CD8-positive, alpha-beta memory T cell (primary cell): ENCODE measurements at regions not wholly inside any gene's neighbourhood (a gene's known extent, or its start where the extent isn't known, plus 50 kb on each side); places are given as distances from the start of the nearest gene placed in this dataset.

Source experiments
- CTCF ChIA-PET: fragments of 350-600 bp; sonication (Branson Sonifier 250); formaldehyde crosslinking; loops from one replicate; lab custom pipeline; 2021; ENCODE audit warnings: antibody characterized with exemption; lab: Charles Lee
- POLR2A ChIA-PET: fragments of 350-600 bp; sonication (Branson Sonifier 250); formaldehyde crosslinking; loops from one replicate; lab custom pipeline; 2021; ENCODE audit warnings: antibody characterized with exemption; lab: Charles Lee
- DNase-seq, 5 donors: peaks; one replicate each; pipeline versions ENCODE4 v3.0.0 to v3.0.0-alpha.2; 2020 to 2022; ENCODE audit warnings: mixed read lengths in 1 of 5
- H3K27ac ChIP-seq: one replicate; pipeline ENCODE4 v1.7.0; 2013; ENCODE audit warnings: low read depth, mild to moderate bottlenecking, low read length, moderate library complexity
- H3K27me3 ChIP-seq: 2 replicates; pipeline ENCODE4 v1.7.0; 2013; ENCODE audit warnings: low read length, mild to moderate bottlenecking; ENCODE audit not compliant: insufficient read depth, poor library complexity, severe bottlenecking
- H3K36me3 ChIP-seq: 2 replicates; pipeline ENCODE4 v1.7.0; 2013; ENCODE audit warnings: mild to moderate bottlenecking, low read length, moderate library complexity; ENCODE audit not compliant: insufficient read depth
- H3K4me1 ChIP-seq: 2 replicates; pipeline ENCODE4 v1.7.0; 2013; ENCODE audit warnings: mild to moderate bottlenecking, low read length, moderate library complexity; ENCODE audit not compliant: insufficient read depth
- H3K4me3 ChIP-seq: 2 replicates; pipeline ENCODE4 v1.7.0; 2013; ENCODE audit warnings: mild to moderate bottlenecking, low read length
- H3K9me3 ChIP-seq: 2 replicates; pipeline ENCODE4 v1.7.0; 2013; ENCODE audit warnings: mild to moderate bottlenecking, low read length
- H3K27ac Mint-ChIP-seq, 8 donors: one replicate each; pipeline ENCODE4 v1.8.0; 2020 to 2021; ENCODE audit warnings: mixed read lengths in 8 of 8, mild to moderate bottlenecking in 6 of 8, inconsistent platforms in 3 of 8, moderate library complexity in 3 of 8
- H3K27me3 Mint-ChIP-seq, 2 donors: one replicate each; pipeline ENCODE4 v1.8.0; 2020 to 2021; ENCODE audit warnings: mixed read lengths in 2 of 2, mild to moderate bottlenecking in 1 of 2, moderate library complexity in 1 of 2
- H3K36me3 Mint-ChIP-seq, 3 donors: one replicate each; pipeline ENCODE4 v1.8.0; 2020 to 2021; ENCODE audit warnings: mixed read lengths in 3 of 3, inconsistent platforms in 1 of 3, mild to moderate bottlenecking in 1 of 3
- H3K4me1 Mint-ChIP-seq, 3 donors: one replicate each; pipeline ENCODE4 v1.8.0; 2020 to 2021; ENCODE audit warnings: mixed read lengths in 3 of 3, inconsistent platforms in 1 of 3, mild to moderate bottlenecking in 1 of 3
- H3K4me3 Mint-ChIP-seq, 7 donors: one replicate each; pipeline ENCODE4 v1.8.0; 2020 to 2021; ENCODE audit warnings: mixed read lengths in 7 of 7, mild to moderate bottlenecking in 6 of 7, moderate library complexity in 4 of 7, inconsistent platforms in 2 of 7
- H3K9me3 Mint-ChIP-seq, 5 donors: one replicate each; pipeline ENCODE4 v1.8.0; 2020 to 2022; ENCODE audit warnings: mixed read lengths in 5 of 5, mild to moderate bottlenecking in 3 of 5, moderate library complexity in 2 of 5, inconsistent platforms in 1 of 5

DNA sequence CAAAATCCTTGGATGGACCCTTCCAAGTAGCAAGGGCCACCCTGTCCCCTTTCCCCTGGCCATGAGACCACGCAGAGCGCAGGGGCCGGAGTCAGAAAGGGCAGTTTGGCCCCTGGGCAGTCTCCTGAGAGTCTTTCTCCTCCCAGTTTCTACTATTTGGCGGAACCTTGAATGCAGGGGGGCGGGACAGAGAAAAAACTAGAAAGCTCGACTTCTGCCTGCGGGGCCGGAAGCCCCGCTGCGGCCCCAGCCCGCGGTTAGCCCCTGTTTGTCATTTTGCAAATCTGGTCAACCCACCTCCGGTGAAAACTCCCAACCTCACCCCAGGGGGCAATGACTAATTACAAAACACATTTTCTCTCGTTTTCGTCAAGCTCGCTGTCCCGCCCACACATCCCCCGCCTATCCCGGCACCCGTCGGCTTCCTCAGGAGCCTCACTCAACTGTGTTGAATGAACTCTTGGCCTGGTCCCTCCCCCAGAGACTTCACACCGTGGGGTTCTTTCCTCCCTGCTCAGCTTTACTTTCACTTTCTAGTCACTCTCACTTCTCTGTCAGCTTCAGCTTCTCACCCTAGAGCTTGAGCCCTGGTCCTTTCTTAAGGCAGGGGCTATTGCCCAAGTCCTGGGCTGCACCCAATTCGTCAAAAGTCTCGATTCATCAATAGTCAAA, 66.7 kb downstream of the IRF2BPL start:
- ChIA-PET CTCF (interaction anchor here (0.7 to 2.9 kb wide), 27 partner anchors 9 to 354 kb away, joined by 3 to 36 read pairs (median 5); partner anchors contain the start of gene IRF2BPL), POLR2A (interaction anchor here (0.7 to 2.4 kb wide), 13 partner anchors 8 to 137 kb away, joined by 3 to 37 read pairs (median 6); partner anchors contain the start of gene CIPC)
- Histone ChIP-seq H3K4me1 (peaks cover 63% of the 10 kb centered on the region), H3K36me3 (no peaks in the 10 kb centered on the region), H3K4me3 (peak overlapping the region; percentile 60), H3K9me3 (no peaks in the 10 kb centered on the region), H3K27me3 (no peaks in the 10 kb centered on the region), H3K27ac (peak overlapping the region; percentile 71)
- H3K27me3 Mint-ChIP-seq, result no peaks in the 10 kb centered on the region
- H3K9me3 Mint-ChIP-seq, result no peaks in the 10 kb centered on the region
- H3K36me3 Mint-ChIP-seq, result peaks cover 0 to under 1% (median 0%) of the 10 kb centered on the region in 3 donors
- peak overlapping the region; percentile 83 to 99 (median 94) for H3K27ac Mint-ChIP-seq
- peak overlapping the region; percentile 76 to 90 (median 81) for H3K4me3 Mint-ChIP-seq
- DNase-seq, result peak; percentile 90 to 99 (median 96)
- peaks cover 75 to 86% (median 86%) of the 10 kb centered on the region in 3 donors for H3K4me1 Mint-ChIP-seq

GRCh38 chr14:76958980-76959710, 69.4 kb downstream of the IRF2BPL start:
- no peak for DNase-seq
- no peaks in the 10 kb centered on the region for H3K36me3 ChIP-seq
- ChIA-PET POLR2A (no interaction called here), CTCF (interaction anchor here (1.7 to 2.3 kb wide), 2 partner anchors 68 to 94 kb away, joined by 9 to 11 read pairs; no protein-coding TSS in a partner anchor)
- Mint-ChIP-seq H3K4me3 (peak overlapping the region in 2 of 7 donors; percentile 6 to 41), H3K4me1 (peaks cover 80 to 91% (median 91%) of the 10 kb centered on the region in 3 donors), H3K27me3 (no peaks in the 10 kb centered on the region), H3K36me3 (peaks cover 0 to 1% (median 0%) of the 10 kb centered on the region in 3 donors), H3K9me3 (no peaks in the 10 kb centered on the region), H3K27ac (peak overlapping the region; percentile 78 to 99 (median 96))
- H3K4me3 ChIP-seq, result no peak overlapping the region
- no peaks in the 10 kb centered on the region for H3K9me3 ChIP-seq
- H3K27ac ChIP-seq, result no peak overlapping the region
- no peaks in the 10 kb centered on the region for H3K27me3 ChIP-seq
- H3K4me1 ChIP-seq, result peaks cover 65% of the 10 kb centered on the region

DNA sequence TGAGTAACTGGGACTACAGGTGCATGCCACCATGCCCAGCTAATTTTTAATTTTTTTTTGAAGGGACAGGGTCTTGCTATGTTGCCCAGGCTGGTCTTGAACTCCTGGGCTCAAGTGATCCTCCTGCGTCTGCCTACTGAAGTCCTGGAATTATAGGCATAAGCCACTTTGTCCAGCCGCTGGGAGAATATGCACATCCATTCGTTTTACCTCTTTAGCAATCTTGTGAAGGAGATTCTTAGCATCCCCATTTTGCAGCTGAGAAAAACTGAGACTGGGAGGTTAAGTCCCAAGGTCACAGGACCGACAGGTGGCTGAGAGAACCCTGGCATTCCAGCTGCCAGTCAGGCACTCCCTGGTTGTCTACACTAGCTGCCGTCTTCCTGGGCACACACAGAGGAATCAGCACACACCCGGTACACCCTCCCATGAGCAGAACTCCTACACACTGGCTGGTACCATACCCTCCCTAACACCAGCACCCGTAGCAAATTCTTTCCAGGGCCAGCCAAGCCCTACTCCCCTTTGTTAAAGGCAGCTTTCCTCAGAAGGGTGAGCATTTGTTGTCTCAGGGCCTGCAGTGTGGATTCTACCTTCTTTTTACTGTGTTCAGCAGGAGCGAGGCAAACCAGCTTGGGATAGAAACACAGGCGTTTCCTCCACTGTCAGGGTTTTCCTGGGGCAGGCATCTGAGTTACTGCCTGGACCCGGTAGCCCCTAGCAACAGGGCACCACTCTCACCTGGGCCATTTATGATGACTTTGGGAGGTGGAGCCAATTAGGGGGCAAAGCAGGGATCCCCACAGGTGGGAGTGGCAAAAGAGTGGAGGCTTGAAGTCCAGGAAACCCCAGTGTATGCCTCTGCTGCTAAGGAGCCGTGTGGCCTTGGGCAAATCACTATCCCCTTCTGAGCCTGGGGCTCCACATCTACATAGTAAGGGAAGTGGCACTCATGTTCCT, 70.2 kb downstream of the IRF2BPL start:
- no peak overlapping the region for H3K27ac ChIP-seq
- ChIA-PET POLR2A (interaction anchor here (1.3 kb wide), 1 partner anchor 70 kb away, joined by 6 read pairs; the partner anchor contains the start of gene IRF2BPL), CTCF (interaction anchor here (1.3 to 2.3 kb wide), 5 partner anchors 10 to 95 kb away, joined by 3 to 11 read pairs (median 5); no protein-coding TSS in a partner anchor)
- peaks cover 0 to 1% (median 0%) of the 10 kb centered on the region in 3 donors for H3K36me3 Mint-ChIP-seq
- H3K36me3 ChIP-seq, result no peaks in the 10 kb centered on the region
- peaks cover 77 to 90% (median 83%) of the 10 kb centered on the region in 3 donors for H3K4me1 Mint-ChIP-seq
- H3K4me1 ChIP-seq, result peaks cover 63% of the 10 kb centered on the region
- no peaks in the 10 kb centered on the region for H3K9me3 ChIP-seq
- no peak overlapping the region for H3K4me3 ChIP-seq
- H3K9me3 Mint-ChIP-seq, result no peaks in the 10 kb centered on the region
- H3K4me3 Mint-ChIP-seq, result peak overlapping the region in 6 of 7 donors; percentile 14 to 95 (median 72)
- H3K27me3 ChIP-seq, result no peaks in the 10 kb centered on the region
- H3K27me3 Mint-ChIP-seq, result no peaks in the 10 kb centered on the region
- no peak for DNase-seq
- H3K27ac Mint-ChIP-seq, result peak overlapping the region; percentile 95 to 99 (median 97)

- Histone ChIP-seq H3K4me3 (peak overlapping the region; percentile 50), H3K4me1 (peaks cover 56% of the 10 kb centered on the region), H3K27ac (peak overlapping the region; percentile 94), H3K27me3 (no peaks in the 10 kb centered on the region), H3K36me3 (no peaks in the 10 kb centered on the region), H3K9me3 (no peaks in the 10 kb centered on the region)
- H3K4me3 Mint-ChIP-seq, result peak overlapping the region; percentile 46 to 95 (median 72)
- H3K36me3 Mint-ChIP-seq, result peaks cover 0 to 1% (median 0%) of the 10 kb centered on the region in 3 donors
- CTCF ChIA-PET, result interaction anchor here (1.0 to 2.3 kb wide), 6 partner anchors 9 to 96 kb away, joined by 3 to 11 read pairs (median 5); no protein-coding TSS in a partner anchor
- H3K9me3 Mint-ChIP-seq, result no peaks in the 10 kb centered on the region
- H3K27me3 Mint-ChIP-seq, result no peaks in the 10 kb centered on the region
- H3K4me1 Mint-ChIP-seq, result peaks cover 68 to 83% (median 73%) of the 10 kb centered on the region in 3 donors
- H3K27ac Mint-ChIP-seq, result peak overlapping the region; percentile 95 to 99 (median 97)
- POLR2A ChIA-PET, result interaction anchor here (1.3 kb wide), 1 partner anchor 71 kb away, joined by 6 read pairs; the partner anchor contains the start of gene IRF2BPL
- DNase-seq, result peak in 3 of 5 donors; percentile 17 to 53 (median 48)
Measured at GRCh38 chr14:76957224-76957891, 71.2 kb downstream of the IRF2BPL start.

DNA sequence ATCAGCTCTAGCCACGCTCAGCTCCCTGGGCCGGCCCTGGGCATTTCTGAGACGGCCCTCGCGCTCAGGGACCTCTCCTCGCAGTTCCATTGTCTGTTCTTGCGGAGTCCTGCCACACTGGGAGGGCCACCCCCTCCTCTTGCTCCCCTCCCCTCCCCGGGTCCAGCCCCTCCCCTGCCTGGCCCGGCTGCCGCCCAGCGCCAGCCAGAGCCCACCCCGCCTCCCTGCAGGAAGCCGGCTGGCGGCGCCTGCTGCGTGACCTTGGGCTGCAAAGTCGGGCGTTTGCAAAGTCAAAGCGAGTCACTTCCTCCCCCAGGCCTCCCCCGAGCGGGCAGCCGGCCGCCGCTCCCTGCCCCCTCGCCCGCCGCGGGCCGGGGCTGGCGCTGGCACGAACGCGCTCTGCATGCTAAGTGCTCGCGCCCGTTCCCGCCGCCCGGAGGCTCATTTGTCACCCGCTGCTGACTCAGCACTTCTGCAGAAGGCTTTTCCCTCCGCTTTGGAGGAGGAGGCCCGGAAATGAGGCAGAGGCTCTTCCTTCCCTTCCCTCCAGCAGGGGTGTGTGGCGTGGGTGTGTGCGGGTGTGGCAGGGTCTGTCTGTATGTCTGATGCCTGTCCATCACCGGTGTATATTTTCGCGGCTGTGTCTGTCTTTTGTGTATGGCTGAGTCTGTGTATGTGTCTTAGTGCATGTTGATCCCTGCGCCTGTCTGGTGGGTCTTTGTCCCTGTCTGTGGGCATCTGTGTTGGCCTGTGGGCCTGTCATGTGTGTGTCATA, 72.0 kb downstream of the IRF2BPL start:
- H3K9me3 ChIP-seq, result no peaks in the 10 kb centered on the region
- peaks cover 0 to 1% of the 10 kb centered on the region in 2 donors for H3K27me3 Mint-ChIP-seq
- no peaks in the 10 kb centered on the region for H3K27me3 ChIP-seq
- H3K27ac Mint-ChIP-seq, result peak overlapping the region; percentile 95 to 100 (median 99)
- no peaks in the 10 kb centered on the region for H3K36me3 ChIP-seq
- H3K27ac ChIP-seq, result peak overlapping the region; percentile 94
- POLR2A ChIA-PET, result interaction anchor here (1.0 to 1.8 kb wide), 5 partner anchors 9 to 84 kb away, joined by 4 to 9 read pairs (median 6); partner anchors contain the start of gene IRF2BPL
- no peaks in the 10 kb centered on the region for H3K9me3 Mint-ChIP-seq
- H3K36me3 Mint-ChIP-seq, result peaks cover 0 to 1% (median 0%) of the 10 kb centered on the region in 3 donors
- peaks cover 59 to 74% (median 65%) of the 10 kb centered on the region in 3 donors for H3K4me1 Mint-ChIP-seq
- peak overlapping the region; percentile 86 to 95 (median 87) for H3K4me3 Mint-ChIP-seq
- H3K4me1 ChIP-seq, result peaks cover 50% of the 10 kb centered on the region
- peak overlapping the region; percentile 50 for H3K4me3 ChIP-seq
- DNase-seq, result peak; percentile 82 to 91 (median 87)
- CTCF ChIA-PET, result interaction anchor here (0.7 to 3.8 kb wide), 12 partner anchors 9 to 97 kb away, joined by 3 to 16 read pairs (median 6); no protein-coding TSS in a partner anchor

- no peaks in the 10 kb centered on the region for H3K9me3 ChIP-seq
- peaks cover 0 to 1% (median 0%) of the 10 kb centered on the region in 3 donors for H3K36me3 Mint-ChIP-seq
- H3K27me3 ChIP-seq, result no peaks in the 10 kb centered on the region
- peaks cover 52 to 67% (median 62%) of the 10 kb centered on the region in 3 donors for H3K4me1 Mint-ChIP-seq
- DNase-seq, result peak; percentile 38 to 82 (median 76)
- H3K4me3 ChIP-seq, result peak overlapping the region; percentile 50
- peaks cover 42% of the 10 kb centered on the region for H3K4me1 ChIP-seq
- peak overlapping the region; percentile 94 for H3K27ac ChIP-seq
- peaks cover 0 to 1% of the 10 kb centered on the region in 2 donors for H3K27me3 Mint-ChIP-seq
- no peaks in the 10 kb centered on the region for H3K9me3 Mint-ChIP-seq
- ChIA-PET POLR2A (interaction anchor here (0.5 to 1.8 kb wide), 8 partner anchors 8 to 365 kb away, joined by 3 to 9 read pairs (median 6); partner anchors contain the start of genes GSTZ1, IRF2BPL and POMT2), CTCF (interaction anchor here (0.7 to 3.8 kb wide), 12 partner anchors 8 to 115 kb away, joined by 3 to 16 read pairs (median 6); no protein-coding TSS in a partner anchor)
- H3K4me3 Mint-ChIP-seq, result peak overlapping the region; percentile 81 to 95 (median 87)
- peak overlapping the region; percentile 95 to 100 (median 99) for H3K27ac Mint-ChIP-seq
- H3K36me3 ChIP-seq, result no peaks in the 10 kb centered on the region
Measured at GRCh38 chr14:76955575-76956315, 72.8 kb downstream of the IRF2BPL start.
